ENCODE measurements at regions not wholly inside any gene's neighbourhood (a gene's known extent, or its start where the extent isn't known, plus 50 kb on each side); places are given as distances from the start of the nearest gene placed in this dataset.

- in situ Hi-C loops (cut with HindIII; ENCODE audit: low pct_unique_long_range_greater_than_20kb, low sequenced_read_pairs), result no loop called here
- CTCF ChIA-PET, result no interaction called here
- Histone ChIP-seq H3K27ac (ENCODE audit: low read length) (no peak overlapping the region), H3K9me3 (ENCODE audit: control insufficient read depth, insufficient read depth, low read depth, low read length) (no peaks in the 10 kb centered on the region), H3K4me1 (ENCODE audit: control insufficient read depth, insufficient read depth, low read length) (no peaks in the 10 kb centered on the region), H3K27me3 (ENCODE audit: control insufficient read depth, insufficient read depth, low read length) (no peaks in the 10 kb centered on the region), H3K4me3 (ENCODE audit: low read depth in 2 of 2, low read length in 2 of 2) (no peak overlapping the region), H3K36me3 (ENCODE audit: control insufficient read depth, insufficient read depth, low read length) (no peaks in the 10 kb centered on the region)
- DNase-seq (ENCODE audit: low read depth, low spot score) (no peak), ATAC-seq (no peak)
- intact Hi-C loops (cut with micrococcal nuclease; ENCODE audit: unreplicated experiment), result no loop called here
- POLR2A ChIA-PET, result no interaction called here
- TF ChIP-seq SIN3A (IDR thresholded peaks at IDR 0.05; ENCODE audit: borderline replicate concordance, insufficient read depth, low read depth, low read length), result no peak
- TF ChIP-seq REST (IDR thresholded peaks at IDR 0.05; ENCODE audit: insufficient read depth in 1 of 2, low read depth in 2 of 2, low read length in 1 of 2), result no peak
- no peak for TF ChIP-seq TCF7L2 (IDR thresholded peaks at IDR 0.05; ENCODE audit: low read depth, low read length)
- TF ChIP-seq POLR2AphosphoS5 (IDR thresholded peaks at IDR 0.05; ENCODE audit: low read depth, low read length), result no peak
- TF ChIP-seq CTCF (IDR thresholded peaks at IDR 0.05), result no peak
- no TSS peak for BruUV-seq (replicated peaks)
These were observed 775.0 kb upstream of the LRRC4C start for GRCh38 chr11:42234451-42234951.

GRCh38 chr11:42237701-42238235, 778.3 kb upstream of the LRRC4C start:
- DNase-seq (ENCODE audit: low read depth, low spot score), result no peak
- Histone ChIP-seq H3K27me3 (ENCODE audit: control insufficient read depth, insufficient read depth, low read length) (no peaks in the 10 kb centered on the region), H3K36me3 (ENCODE audit: control insufficient read depth, insufficient read depth, low read length) (no peaks in the 10 kb centered on the region), H3K4me3 (ENCODE audit: low read depth in 2 of 2, low read length in 2 of 2) (no peak overlapping the region), H3K27ac (ENCODE audit: low read length) (no peak overlapping the region), H3K4me1 (ENCODE audit: control insufficient read depth, insufficient read depth, low read length) (no peaks in the 10 kb centered on the region), H3K9me3 (ENCODE audit: control insufficient read depth, insufficient read depth, low read depth, low read length) (no peaks in the 10 kb centered on the region)
- ChIA-PET POLR2A (no interaction called here), CTCF (no interaction called here)
- intact Hi-C loops (cut with micrococcal nuclease; ENCODE audit: unreplicated experiment) (no loop called here), in situ Hi-C loops (cut with HindIII; ENCODE audit: low pct_unique_long_range_greater_than_20kb, low sequenced_read_pairs) (no loop called here)
- no TSS peak for BruUV-seq (replicated peaks)
- TF ChIP-seq POLR2AphosphoS5 (IDR thresholded peaks at IDR 0.05; ENCODE audit: low read depth, low read length) (no peak), SIN3A (IDR thresholded peaks at IDR 0.05; ENCODE audit: borderline replicate concordance, insufficient read depth, low read depth, low read length) (no peak)
- ATAC-seq, result no peak

- no peaks in the 10 kb centered on the region for H3K4me1 ChIP-seq (ENCODE audit: control insufficient read depth, insufficient read depth, low read length)
- no peak for ATAC-seq
- no peaks in the 10 kb centered on the region for H3K27me3 ChIP-seq (ENCODE audit: control insufficient read depth, insufficient read depth, low read length)
- TF ChIP-seq TCF7L2 (IDR thresholded peaks at IDR 0.05; ENCODE audit: low read depth, low read length) (no peak), CTCF (IDR thresholded peaks at IDR 0.05) (no peak), REST (IDR thresholded peaks at IDR 0.05; ENCODE audit: insufficient read depth in 1 of 2, low read depth in 2 of 2, low read length in 1 of 2) (no peak), SIN3A (IDR thresholded peaks at IDR 0.05; ENCODE audit: borderline replicate concordance, insufficient read depth, low read depth, low read length) (no peak), POLR2AphosphoS5 (IDR thresholded peaks at IDR 0.05; ENCODE audit: low read depth, low read length) (no peak)
- H3K27ac ChIP-seq (ENCODE audit: low read length), result no peak overlapping the region
- BruUV-seq (replicated peaks), result no TSS peak
- no peak overlapping the region for H3K4me3 ChIP-seq (ENCODE audit: low read depth in 2 of 2, low read length in 2 of 2)
- no peaks in the 10 kb centered on the region for H3K36me3 ChIP-seq (ENCODE audit: control insufficient read depth, insufficient read depth, low read length)
- POLR2A ChIA-PET, result no interaction called here
- intact Hi-C loops (cut with micrococcal nuclease; ENCODE audit: unreplicated experiment) (no loop called here), in situ Hi-C loops (cut with HindIII; ENCODE audit: low pct_unique_long_range_greater_than_20kb, low sequenced_read_pairs) (no loop called here)
- DNase-seq (ENCODE audit: low read depth, low spot score), result no peak
- no peaks in the 10 kb centered on the region for H3K9me3 ChIP-seq (ENCODE audit: control insufficient read depth, insufficient read depth, low read depth, low read length)
- CTCF ChIA-PET, result no interaction called here
These were observed 779.7 kb upstream of the LRRC4C start for GRCh38 chr11:42239188-42239587.

Data from Panc1 (cell line).